ENCODE measurements at regions not wholly inside any gene's neighbourhood (a gene's known extent, or its start where the extent isn't known, plus 50 kb on each side); places are given as distances from the start of the nearest gene placed in this dataset.

DNA sequence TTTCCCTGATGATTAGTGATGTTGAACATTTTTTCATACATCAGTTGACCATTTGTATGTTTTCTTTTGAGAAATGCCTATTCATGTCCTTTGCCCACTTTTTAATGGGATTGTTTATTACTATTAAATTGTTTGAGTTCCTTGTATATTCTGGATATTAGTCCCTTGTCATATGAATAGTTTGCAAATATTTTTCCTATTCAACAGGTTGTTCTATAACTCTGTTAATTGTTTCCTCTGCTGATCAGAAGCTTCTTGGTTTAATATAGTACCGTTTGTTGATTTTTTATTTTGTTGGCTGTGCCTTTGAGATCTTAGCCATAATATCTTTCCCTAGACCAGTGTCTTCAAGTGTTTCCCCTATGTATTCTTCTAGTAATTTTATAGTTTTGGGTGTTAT, 189.0 kb upstream of the RARB start:
- TF ChIP-seq, protein P1, sequence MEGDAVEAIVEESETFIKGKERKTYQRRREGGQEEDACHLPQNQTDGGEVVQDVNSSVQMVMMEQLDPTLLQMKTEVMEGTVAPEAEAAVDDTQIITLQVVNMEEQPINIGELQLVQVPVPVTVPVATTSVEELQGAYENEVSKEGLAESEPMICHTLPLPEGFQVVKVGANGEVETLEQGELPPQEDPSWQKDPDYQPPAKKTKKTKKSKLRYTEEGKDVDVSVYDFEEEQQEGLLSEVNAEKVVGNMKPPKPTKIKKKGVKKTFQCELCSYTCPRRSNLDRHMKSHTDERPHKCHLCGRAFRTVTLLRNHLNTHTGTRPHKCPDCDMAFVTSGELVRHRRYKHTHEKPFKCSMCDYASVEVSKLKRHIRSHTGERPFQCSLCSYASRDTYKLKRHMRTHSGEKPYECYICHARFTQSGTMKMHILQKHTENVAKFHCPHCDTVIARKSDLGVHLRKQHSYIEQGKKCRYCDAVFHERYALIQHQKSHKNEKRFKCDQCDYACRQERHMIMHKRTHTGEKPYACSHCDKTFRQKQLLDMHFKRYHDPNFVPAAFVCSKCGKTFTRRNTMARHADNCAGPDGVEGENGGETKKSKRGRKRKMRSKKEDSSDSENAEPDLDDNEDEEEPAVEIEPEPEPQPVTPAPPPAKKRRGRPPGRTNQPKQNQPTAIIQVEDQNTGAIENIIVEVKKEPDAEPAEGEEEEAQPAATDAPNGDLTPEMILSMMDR (conservative IDR thresholded peaks at IDR 0.05; ENCODE audit: low read depth, low read length), result no peak
- TF ChIP-seq RFX5 (IDR thresholded peaks at IDR 0.05; ENCODE audit: low read depth, low read length) (no peak), RAD21 (IDR thresholded peaks at IDR 0.05; ENCODE audit: low read length) (no peak), MXI1 (IDR thresholded peaks at IDR 0.05; ENCODE audit: borderline replicate concordance, low read depth, low read length) (no peak), POLR2A (IDR thresholded peaks at IDR 0.05; ENCODE audit: low read depth, low read length) (no peak), CEBPB (IDR thresholded peaks at IDR 0.05; ENCODE audit: low read depth, low read length) (no peak), MAFK (IDR thresholded peaks at IDR 0.05; ENCODE audit: low read depth, low read length) (no peak), BHLHE40 (IDR thresholded peaks at IDR 0.05; ENCODE audit: low read depth, low read length) (no peak), MAZ (IDR thresholded peaks at IDR 0.05; ENCODE audit: borderline replicate concordance, low read depth, low read length) (no peak), NFE2L2 (IDR thresholded peaks at IDR 0.05; ENCODE audit: low read depth, low read length) (no peak)
- TF ChIP-seq, protein P2, sequence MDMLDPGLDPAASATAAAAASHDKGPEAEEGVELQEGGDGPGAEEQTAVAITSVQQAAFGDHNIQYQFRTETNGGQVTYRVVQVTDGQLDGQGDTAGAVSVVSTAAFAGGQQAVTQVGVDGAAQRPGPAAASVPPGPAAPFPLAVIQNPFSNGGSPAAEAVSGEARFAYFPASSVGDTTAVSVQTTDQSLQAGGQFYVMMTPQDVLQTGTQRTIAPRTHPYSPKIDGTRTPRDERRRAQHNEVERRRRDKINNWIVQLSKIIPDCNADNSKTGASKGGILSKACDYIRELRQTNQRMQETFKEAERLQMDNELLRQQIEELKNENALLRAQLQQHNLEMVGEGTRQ (IDR thresholded peaks at IDR 0.05; ENCODE audit: low read depth, low read length), result no peak
- TF ChIP-seq, protein P3, sequence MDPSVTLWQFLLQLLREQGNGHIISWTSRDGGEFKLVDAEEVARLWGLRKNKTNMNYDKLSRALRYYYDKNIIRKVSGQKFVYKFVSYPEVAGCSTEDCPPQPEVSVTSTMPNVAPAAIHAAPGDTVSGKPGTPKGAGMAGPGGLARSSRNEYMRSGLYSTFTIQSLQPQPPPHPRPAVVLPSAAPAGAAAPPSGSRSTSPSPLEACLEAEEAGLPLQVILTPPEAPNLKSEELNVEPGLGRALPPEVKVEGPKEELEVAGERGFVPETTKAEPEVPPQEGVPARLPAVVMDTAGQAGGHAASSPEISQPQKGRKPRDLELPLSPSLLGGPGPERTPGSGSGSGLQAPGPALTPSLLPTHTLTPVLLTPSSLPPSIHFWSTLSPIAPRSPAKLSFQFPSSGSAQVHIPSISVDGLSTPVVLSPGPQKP (IDR thresholded peaks at IDR 0.05; ENCODE audit: borderline replicate concordance, low read depth, low read length), result no peak
